ENCODE measurements at regions not wholly inside any gene's neighbourhood (a gene's known extent, or its start where the extent isn't known, plus 50 kb on each side); places are given as distances from the start of the nearest gene placed in this dataset.

DNA sequence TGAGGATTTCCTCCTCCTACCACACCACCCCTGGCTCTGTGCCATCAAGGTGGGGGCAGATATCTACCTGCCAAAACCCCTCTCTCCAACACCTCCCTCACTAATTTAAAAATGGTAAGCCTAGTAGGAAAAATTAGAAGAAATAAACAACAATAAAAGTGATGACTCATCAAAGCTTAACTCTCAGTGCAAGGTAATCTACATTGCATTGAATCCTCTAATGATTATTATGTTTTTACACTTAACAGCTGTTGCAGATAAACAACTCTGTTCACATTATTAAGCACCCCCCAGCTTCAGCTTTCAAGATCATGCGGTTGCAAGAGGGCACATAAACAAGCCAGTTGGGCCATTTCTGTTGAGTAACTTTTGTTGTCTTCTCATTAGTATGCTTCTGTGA lies 396.1 kb upstream of the ATP11B start:
- no peak for DNase-seq (ENCODE audit: low read depth)
- H3K4me3 ChIP-seq (ENCODE audit: low read depth, low read length): no peak overlapping the region
- no peak for TF ChIP-seq CTCF (IDR thresholded peaks at IDR 0.05; ENCODE audit: control insufficient read depth, extremely low read depth, insufficient read depth)

DNA sequence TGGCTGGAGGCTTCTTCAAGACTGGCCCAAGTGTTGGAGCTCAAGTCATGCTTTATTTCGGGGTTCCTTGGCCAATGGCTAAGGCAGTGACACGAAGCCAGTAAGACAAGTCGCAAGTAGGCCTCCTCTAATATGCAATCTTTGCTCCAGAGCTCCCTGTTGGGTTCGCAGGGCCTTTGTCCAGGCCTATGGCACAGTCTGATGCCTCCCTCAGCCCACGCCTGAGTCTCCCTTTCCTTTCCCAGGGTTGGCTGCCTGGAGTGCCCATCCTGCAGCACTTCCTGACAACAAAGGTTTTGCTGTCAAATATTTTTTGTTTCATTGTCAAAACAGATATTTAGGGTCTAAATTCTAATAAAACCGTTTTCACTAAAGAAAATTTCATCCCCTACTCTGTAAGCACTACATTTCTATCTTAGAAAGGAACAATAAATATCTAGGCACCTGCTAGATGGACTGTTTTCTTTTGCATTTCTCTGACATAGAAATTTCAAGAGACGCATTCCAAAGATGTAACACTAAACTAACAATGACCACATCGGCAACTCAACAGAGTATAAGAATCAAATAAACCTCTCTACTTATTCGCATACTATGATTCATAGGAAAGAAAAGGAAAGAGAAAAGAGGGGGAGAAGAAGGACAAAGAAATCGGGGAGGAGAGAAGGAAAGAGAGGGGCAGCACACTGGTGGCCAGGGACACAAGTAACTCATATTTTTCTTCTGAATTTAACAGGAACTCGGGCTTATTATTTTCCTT lies 393.1 kb upstream of the ATP11B start:
- no peak for DNase-seq (ENCODE audit: low read depth)
- no peak overlapping the region for H3K4me3 ChIP-seq (ENCODE audit: low read depth, low read length)
- no peak for TF ChIP-seq CTCF (IDR thresholded peaks at IDR 0.05; ENCODE audit: control insufficient read depth, extremely low read depth, insufficient read depth)

GRCh38 chr3:182400838-182401237 lies 392.5 kb upstream of the ATP11B start:
- DNase-seq (ENCODE audit: low read depth): no peak
- no peak overlapping the region for H3K4me3 ChIP-seq (ENCODE audit: low read depth, low read length)
- no peak for TF ChIP-seq CTCF (IDR thresholded peaks at IDR 0.05; ENCODE audit: control insufficient read depth, extremely low read depth, insufficient read depth)

GRCh38 chr3:182404031-182404430 lies 389.3 kb upstream of the ATP11B start:
- DNase-seq (ENCODE audit: low read depth): no peak
- no peak for TF ChIP-seq CTCF (IDR thresholded peaks at IDR 0.05; ENCODE audit: control insufficient read depth, extremely low read depth, insufficient read depth)
- no peak overlapping the region for H3K4me3 ChIP-seq (ENCODE audit: low read depth, low read length)

DNA sequence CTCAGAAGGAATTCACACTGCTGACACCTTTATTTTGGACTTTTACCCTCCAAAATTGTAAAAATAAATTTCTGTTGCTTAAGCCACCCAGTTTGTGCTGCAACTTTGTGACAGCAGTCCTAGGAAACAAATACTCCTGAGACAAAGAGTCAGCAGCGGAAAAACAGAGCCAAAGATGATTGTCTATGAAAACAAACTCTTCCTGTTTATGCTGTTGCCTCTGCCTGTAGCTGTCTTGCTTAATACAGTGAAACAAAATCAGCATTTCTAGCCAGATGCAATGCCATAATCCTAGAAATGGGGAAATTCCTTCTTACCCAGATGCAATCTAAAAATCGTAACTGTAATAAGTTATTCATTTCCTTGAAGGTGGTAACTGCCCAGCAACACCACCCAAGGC lies 387.5 kb upstream of the ATP11B start:
- TF ChIP-seq CTCF (IDR thresholded peaks at IDR 0.05; ENCODE audit: control insufficient read depth, extremely low read depth, insufficient read depth): no peak
- H3K4me3 ChIP-seq (ENCODE audit: low read depth, low read length): no peak overlapping the region
- DNase-seq (ENCODE audit: low read depth): no peak

- no peak for TF ChIP-seq CTCF (IDR thresholded peaks at IDR 0.05; ENCODE audit: control insufficient read depth, extremely low read depth, insufficient read depth)
- H3K4me3 ChIP-seq (ENCODE audit: low read depth, low read length): no peak overlapping the region
- no peak for DNase-seq (ENCODE audit: low read depth)
Observed at GRCh38 chr3:182406786-182407185, 386.5 kb upstream of the ATP11B start.

- no peak for DNase-seq (ENCODE audit: low read depth)
- TF ChIP-seq CTCF (IDR thresholded peaks at IDR 0.05; ENCODE audit: control insufficient read depth, extremely low read depth, insufficient read depth): no peak
- no peak overlapping the region for H3K4me3 ChIP-seq (ENCODE audit: low read depth, low read length)
Observed at GRCh38 chr3:182410051-182410450, 383.3 kb upstream of the ATP11B start.

All from LNCaP clone FGC (cell line).